CD14-positive monocyte (primary cell): ENCODE measurements at regions not wholly inside any gene's neighbourhood (a gene's known extent, or its start where the extent isn't known, plus 50 kb on each side); places are given as distances from the start of the nearest gene placed in this dataset.

ENCODE experiments used
- DNase-seq, 3 donors: peaks; one replicate each; pipeline ENCODE4 v3.0.0-alpha.2; 2011 to 2022
- H2AFZ ChIP-seq: 2 replicates; pipeline ENCODE4 v1.6.0; 2012; ENCODE audit warnings: mild to moderate bottlenecking, low read depth, low read length, inconsistent platforms; ENCODE audit not compliant: insufficient read depth, poor library complexity, severe bottlenecking
- H3K27ac ChIP-seq, 2 donors: 1 replicate in 1 of 2; 2 replicates in 1 of 2; pipeline ENCODE4 v1.5.1; 2012 to 2013; ENCODE audit warnings: low read length in 2 of 2, control low read depth in 1 of 2, inconsistent platforms in 1 of 2, low read depth in 1 of 2, mild to moderate bottlenecking in 1 of 2
- H3K27me3 ChIP-seq, 2 donors: one replicate each; pipeline versions ENCODE4 v1.6.0 to v1.6.1; 2011 to 2013; ENCODE audit warnings: low read length in 2 of 2; ENCODE audit not compliant: control insufficient read depth in 2 of 2, insufficient read depth in 2 of 2
- H3K36me3 ChIP-seq, 2 donors: replicated peaks in 1 of 2; 1 replicate in 1 of 2; 2 replicates in 1 of 2; pipeline versions ENCODE4 v1.5.1 to v1.6.1; 2012 to 2013; ENCODE audit warnings: low read length in 2 of 2, control low read depth in 1 of 2, inconsistent platforms in 1 of 2, mild to moderate bottlenecking in 1 of 2; ENCODE audit not compliant: insufficient read depth in 2 of 2, control insufficient read depth in 1 of 2
- H3K4me1 ChIP-seq, 2 donors: 1 replicate in 1 of 2; 2 replicates in 1 of 2; pipeline versions ENCODE4 v1.5.1 to v1.6.1; 2012 to 2013; ENCODE audit warnings: low read length in 2 of 2, control low read depth in 1 of 2, inconsistent platforms in 1 of 2, mild to moderate bottlenecking in 1 of 2, moderate library complexity in 1 of 2; ENCODE audit not compliant: insufficient read depth in 2 of 2, control insufficient read depth in 1 of 2
- H3K4me2 ChIP-seq: replicated peaks from 2 replicates; pipeline ENCODE3; 2012; ENCODE audit warnings: low read length, moderate library complexity, mild to moderate bottlenecking; ENCODE audit not compliant: poor library complexity, severe bottlenecking; ENCODE audit errors: extremely low read depth
- H3K4me3 ChIP-seq, 3 experiments: fragments of 200-600 bp in 1 of 3; sonication (generic) in 1 of 3; replicated peaks in 1 of 3; 1 replicate in 2 of 3; 2 replicates in 1 of 3; pipeline ENCODE4 v1.5.1; 2011 to 2013; ENCODE audit warnings: low read length in 3 of 3, mild to moderate bottlenecking in 3 of 3, control low read depth in 2 of 3, low read depth in 2 of 3, inconsistent platforms in 1 of 3, moderate library complexity in 1 of 3
- H3K79me2 ChIP-seq: 2 replicates; pipeline ENCODE4 v1.6.0; 2012; ENCODE audit warnings: mild to moderate bottlenecking, control low read depth, inconsistent platforms, low read length, moderate library complexity; ENCODE audit not compliant: insufficient read depth
- H3K9ac ChIP-seq: 2 replicates; pipeline ENCODE4 v1.6.0; 2017; ENCODE audit warnings: low read length, mild to moderate bottlenecking; ENCODE audit not compliant: insufficient read depth, poor library complexity, severe bottlenecking
- H3K9me3 ChIP-seq, 2 donors: replicated peaks in 1 of 2; 1 replicate in 1 of 2; 2 replicates in 1 of 2; pipeline versions ENCODE4 v1.5.1 to v1.6.1; 2012 to 2013; ENCODE audit warnings: low read length in 2 of 2, control low read depth in 1 of 2; ENCODE audit not compliant: control insufficient read depth in 1 of 2, insufficient read depth in 1 of 2
- H4K20me1 ChIP-seq: 2 replicates; pipeline ENCODE4 v1.6.0; 2012; ENCODE audit warnings: mild to moderate bottlenecking, low read length, control low read depth, moderate library complexity; ENCODE audit not compliant: insufficient read depth
- H3K27ac Mint-ChIP-seq, 7 donors: one replicate each; pipeline ENCODE4 v1.8.0; 2020; ENCODE audit warnings: mild to moderate bottlenecking in 7 of 7, mixed read lengths in 7 of 7, moderate library complexity in 6 of 7, inconsistent platforms in 2 of 7
- H3K27me3 Mint-ChIP-seq, 3 donors: one replicate each; pipeline ENCODE4 v1.8.0; 2021 to 2022; ENCODE audit warnings: low read depth in 3 of 3, mild to moderate bottlenecking in 3 of 3, mixed read lengths in 3 of 3, moderate library complexity in 3 of 3, inconsistent platforms in 1 of 3
- H3K36me3 Mint-ChIP-seq, 2 donors: one replicate each; pipeline ENCODE4 v1.8.0; 2020; ENCODE audit warnings: mixed read lengths in 2 of 2, inconsistent platforms in 1 of 2, mild to moderate bottlenecking in 1 of 2
- H3K4me1 Mint-ChIP-seq: one replicate; pipeline ENCODE4 v1.8.0; 2020; ENCODE audit warnings: mild to moderate bottlenecking, mixed read lengths
- H3K4me3 Mint-ChIP-seq, 2 donors: one replicate each; pipeline ENCODE4 v1.8.0; 2020; ENCODE audit warnings: mild to moderate bottlenecking in 2 of 2, mixed read lengths in 2 of 2, moderate library complexity in 1 of 2
- H3K9me3 Mint-ChIP-seq, 7 donors: one replicate each; pipeline ENCODE4 v1.8.0; 2020 to 2022; ENCODE audit warnings: mixed read lengths in 7 of 7, mild to moderate bottlenecking in 6 of 7, moderate library complexity in 6 of 7, inconsistent platforms in 2 of 7
- WGBS: methylation state at CpG from one replicate; pipeline ENCODE4 v1.1.5; 2013; ENCODE audit warnings: missing lambda C conversion rate; ENCODE audit not compliant: insufficient coverage; 5-methylcytosine and 5-hydroxymethylcytosine counted together
- intact Hi-C, 2 donors: fragments of 100-400 bp; cut with micrococcal nuclease; formaldehyde crosslinking; loops; one replicate each; pipeline versions ENCODE4 v1.15.0 to v1.15.1; 2023
- TF ChIP-seq, protein P1 (sequence below): fragments of 200-600 bp; IDR thresholded peaks from one replicate; pipeline ENCODE4 v1.8.0; 2022; ENCODE audit warnings: antibody characterized with exemption, mild to moderate bottlenecking

GRCh38 chr12:41962171-41962572 lies 182.5 kb downstream of the GXYLT1 start:
- Mint-ChIP-seq H3K36me3 (no peaks in the 10 kb centered on the region), H3K27me3 (peaks cover 0 to 2% (median 1%) of the 10 kb centered on the region in 3 donors), H3K27ac (no peak overlapping the region), H3K4me3 (no peak overlapping the region), H3K9me3 (no peaks in the 10 kb centered on the region), H3K4me1 (no peaks in the 10 kb centered on the region)
- WGBS = 91% methylated on average over 5 of the region's 5 CpGs
- no peaks in the 10 kb centered on the region for H3K9me3 ChIP-seq
- H3K36me3 ChIP-seq = no peaks in the 10 kb centered on the region
- H3K79me2 ChIP-seq = no peaks in the 10 kb centered on the region
- no peaks in the 10 kb centered on the region for H3K4me1 ChIP-seq
- TF ChIP-seq, protein P1, sequence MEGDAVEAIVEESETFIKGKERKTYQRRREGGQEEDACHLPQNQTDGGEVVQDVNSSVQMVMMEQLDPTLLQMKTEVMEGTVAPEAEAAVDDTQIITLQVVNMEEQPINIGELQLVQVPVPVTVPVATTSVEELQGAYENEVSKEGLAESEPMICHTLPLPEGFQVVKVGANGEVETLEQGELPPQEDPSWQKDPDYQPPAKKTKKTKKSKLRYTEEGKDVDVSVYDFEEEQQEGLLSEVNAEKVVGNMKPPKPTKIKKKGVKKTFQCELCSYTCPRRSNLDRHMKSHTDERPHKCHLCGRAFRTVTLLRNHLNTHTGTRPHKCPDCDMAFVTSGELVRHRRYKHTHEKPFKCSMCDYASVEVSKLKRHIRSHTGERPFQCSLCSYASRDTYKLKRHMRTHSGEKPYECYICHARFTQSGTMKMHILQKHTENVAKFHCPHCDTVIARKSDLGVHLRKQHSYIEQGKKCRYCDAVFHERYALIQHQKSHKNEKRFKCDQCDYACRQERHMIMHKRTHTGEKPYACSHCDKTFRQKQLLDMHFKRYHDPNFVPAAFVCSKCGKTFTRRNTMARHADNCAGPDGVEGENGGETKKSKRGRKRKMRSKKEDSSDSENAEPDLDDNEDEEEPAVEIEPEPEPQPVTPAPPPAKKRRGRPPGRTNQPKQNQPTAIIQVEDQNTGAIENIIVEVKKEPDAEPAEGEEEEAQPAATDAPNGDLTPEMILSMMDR = no peak
- no peak overlapping the region for H2AFZ ChIP-seq
- intact Hi-C loops = no loop called here
- H4K20me1 ChIP-seq = no peaks in the 10 kb centered on the region
- H3K27ac ChIP-seq = no peak overlapping the region
- no peak overlapping the region for H3K4me3 ChIP-seq
- no peak for DNase-seq
- H3K27me3 ChIP-seq = no peaks in the 10 kb centered on the region
- H3K4me2 ChIP-seq = no peak overlapping the region
- H3K9ac ChIP-seq = no peak overlapping the region

DNA sequence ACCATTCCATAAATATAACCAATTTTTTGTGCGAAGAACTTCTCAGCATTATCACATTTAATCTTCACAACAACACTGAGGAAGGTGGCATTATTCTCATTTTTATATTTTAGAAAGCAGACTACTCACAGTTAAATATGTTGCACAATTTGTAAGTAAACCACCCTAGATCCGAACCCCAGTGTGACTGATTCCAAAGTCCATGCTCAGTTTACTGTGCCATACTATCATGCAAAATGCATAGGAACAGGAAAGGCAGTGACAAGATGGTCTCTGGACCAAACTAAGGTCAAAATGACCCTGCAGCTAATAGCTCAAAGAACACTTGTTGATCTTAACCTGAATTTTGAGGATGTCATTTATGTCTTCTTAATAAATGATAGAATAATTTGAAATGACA lies 185.4 kb downstream of the GXYLT1 start:
- H3K4me1 Mint-ChIP-seq = no peaks in the 10 kb centered on the region

More for the DNA sequence above, 185.4 kb downstream of the GXYLT1 start:
- H3K4me3 ChIP-seq = no peak overlapping the region
- H3K9me3 Mint-ChIP-seq = peaks cover 0 to 5% (median 0%) of the 10 kb centered on the region in 7 donors
- no peaks in the 10 kb centered on the region for H3K27me3 ChIP-seq
- no peaks in the 10 kb centered on the region for H3K36me3 Mint-ChIP-seq
- no peak overlapping the region for H3K9ac ChIP-seq
- H3K27me3 Mint-ChIP-seq = peaks cover 0 to 3% (median 1%) of the 10 kb centered on the region in 3 donors
- H3K4me1 ChIP-seq = no peaks in the 10 kb centered on the region
- intact Hi-C loops = no loop called here
- no peak overlapping the region for H3K27ac ChIP-seq
- H3K36me3 ChIP-seq = no peaks in the 10 kb centered on the region
- 67% methylated on average over 1 of the region's 2 CpGs for WGBS
- H3K9me3 ChIP-seq = no peaks in the 10 kb centered on the region
- no peaks in the 10 kb centered on the region for H4K20me1 ChIP-seq
- no peak for DNase-seq
- H3K79me2 ChIP-seq = no peaks in the 10 kb centered on the region
- no peak overlapping the region for H2AFZ ChIP-seq
- TF ChIP-seq, protein P1 = no peak
- H3K4me2 ChIP-seq = no peak overlapping the region
- H3K27ac Mint-ChIP-seq = no peak overlapping the region
- H3K4me3 Mint-ChIP-seq = no peak overlapping the region
